ENCODE measurements at regions not wholly inside any gene's neighbourhood (a gene's known extent, or its start where the extent isn't known, plus 50 kb on each side); places are given as distances from the start of the nearest gene placed in this dataset.
"Not testable (repeated sequence)": the region's sequence is repeated elsewhere in the genome, so short reads cannot be mapped to it uniquely, and the experiment has no call there.

DNA sequence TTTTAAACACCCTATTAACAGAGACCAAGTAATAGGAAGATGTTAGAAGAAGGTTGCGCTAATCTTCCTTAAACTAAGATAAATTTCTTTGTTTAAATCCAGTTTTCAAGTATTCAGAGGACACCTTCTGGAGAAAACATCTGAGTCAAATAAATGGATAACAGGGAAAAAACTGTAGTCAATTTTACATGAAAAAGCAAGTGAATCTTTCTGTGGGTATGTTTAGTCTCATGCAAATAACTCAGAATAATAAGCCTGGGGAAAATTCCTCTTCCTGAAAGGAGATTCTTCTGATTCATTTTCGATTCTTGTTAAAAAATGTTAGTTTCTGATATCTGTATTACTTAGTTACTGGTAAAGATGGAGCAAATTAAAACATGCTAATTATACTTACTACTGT lies 145.5 kb downstream of the CTH start:
- no peak for DNase-seq (ENCODE audit: low spot score)

DNA sequence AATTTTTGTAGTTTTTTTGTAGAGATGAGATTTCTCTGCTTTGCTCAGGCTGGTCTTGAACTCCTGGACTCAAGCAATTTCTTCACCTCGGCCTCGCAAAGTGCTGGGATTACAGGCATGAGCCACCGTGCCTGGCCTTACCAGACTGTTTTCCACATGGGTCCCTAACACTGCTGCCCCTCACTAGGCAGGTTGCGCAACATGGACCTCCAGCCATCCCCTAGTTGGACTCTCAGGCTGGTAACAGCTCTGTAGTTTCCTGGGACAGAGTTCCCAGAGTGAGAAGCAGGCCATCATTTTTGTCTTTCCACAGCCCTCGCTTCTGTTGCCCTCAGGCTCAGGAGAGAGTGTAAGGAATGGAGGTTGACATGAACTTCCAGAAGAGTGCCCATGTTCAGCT lies 156.1 kb downstream of the CTH start:
- DNase-seq (ENCODE audit: low spot score), result no peak

GRCh38 chr1:70571191-70571590 lies 160.1 kb downstream of the CTH start:
- no peak for DNase-seq (ENCODE audit: low spot score)

DNA sequence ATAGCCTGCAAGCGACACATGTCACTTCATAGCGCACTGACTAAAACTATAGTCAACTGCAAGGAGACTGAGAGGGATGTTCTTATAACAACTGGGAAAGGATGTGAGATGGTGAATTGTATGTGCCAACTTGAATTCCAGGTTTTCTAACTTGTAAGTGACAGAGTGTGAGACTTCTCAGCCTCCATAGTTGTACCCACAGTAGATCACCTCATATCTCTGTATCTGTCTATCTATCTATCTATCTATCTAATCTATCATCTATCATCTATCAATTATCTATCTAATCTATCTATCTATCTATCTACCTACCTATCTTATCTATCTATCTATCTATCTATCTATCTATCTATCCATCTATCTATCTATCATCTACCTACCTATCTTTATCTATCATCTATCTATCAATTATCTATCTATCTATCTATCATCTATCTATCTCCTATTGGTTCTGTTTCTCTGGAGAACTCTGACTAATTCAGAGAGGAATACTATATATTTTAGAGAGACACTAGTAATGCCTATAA lies 162.3 kb downstream of the CTH start:
- no peak for DNase-seq (ENCODE audit: low spot score)

- DNase-seq (ENCODE audit: low spot score), result no peak
These were observed 170.6 kb downstream of the CTH start for GRCh38 chr1:70581661-70582060.

DNA sequence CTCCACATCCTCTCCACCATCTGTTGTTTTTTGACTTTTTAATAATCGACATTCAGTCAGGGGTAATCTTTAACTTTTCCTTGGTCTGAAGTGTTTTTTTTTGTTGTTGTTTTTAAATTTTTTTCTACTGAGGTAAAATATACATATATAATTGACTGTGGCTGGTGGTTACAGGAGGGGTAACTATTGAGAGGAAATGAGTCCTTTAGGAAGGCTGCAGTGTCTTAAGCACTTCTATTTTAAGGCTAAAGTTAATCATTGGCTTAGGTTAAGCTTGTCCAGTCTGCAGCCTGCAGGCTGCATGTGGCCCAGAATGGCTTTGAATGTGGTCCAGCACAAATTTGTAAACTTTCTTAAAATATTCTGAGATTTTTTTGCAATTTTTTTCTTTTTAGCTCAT lies 172.5 kb downstream of the CTH start:
- DNase-seq (ENCODE audit: low spot score), result no peak

GRCh38 chr1:70586046-70586445 lies 175.0 kb downstream of the CTH start:
- no peak for DNase-seq (ENCODE audit: low spot score)

DNA sequence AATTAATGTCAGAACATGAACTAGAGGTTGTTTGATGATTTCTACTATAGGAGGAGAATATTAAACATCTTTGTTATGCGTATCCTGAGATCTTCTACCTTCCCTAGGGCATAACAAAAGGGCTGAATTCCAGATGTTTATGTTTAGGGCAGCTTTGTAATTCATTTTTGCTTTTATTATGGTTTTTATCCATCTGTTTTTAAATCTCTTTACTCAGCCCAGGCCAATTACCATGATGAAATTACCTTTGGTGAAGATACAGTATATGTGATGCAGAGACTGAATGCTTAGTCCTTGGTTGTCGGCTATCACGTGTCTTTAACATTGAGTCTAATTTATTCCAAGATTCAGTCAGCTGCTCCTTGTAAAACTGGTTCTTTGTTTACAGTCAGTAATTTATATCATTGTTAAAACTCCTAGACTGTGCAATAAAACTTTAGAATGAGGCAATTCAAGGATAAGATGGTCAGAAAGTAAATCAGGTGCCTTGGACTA lies 176.9 kb downstream of the CTH start:
- no peak for DNase-seq (ENCODE audit: low spot score)

GRCh38 chr1:70593551-70593950 lies 182.5 kb downstream of the CTH start:
- not testable (repeated sequence) for DNase-seq (ENCODE audit: low spot score)

DNA sequence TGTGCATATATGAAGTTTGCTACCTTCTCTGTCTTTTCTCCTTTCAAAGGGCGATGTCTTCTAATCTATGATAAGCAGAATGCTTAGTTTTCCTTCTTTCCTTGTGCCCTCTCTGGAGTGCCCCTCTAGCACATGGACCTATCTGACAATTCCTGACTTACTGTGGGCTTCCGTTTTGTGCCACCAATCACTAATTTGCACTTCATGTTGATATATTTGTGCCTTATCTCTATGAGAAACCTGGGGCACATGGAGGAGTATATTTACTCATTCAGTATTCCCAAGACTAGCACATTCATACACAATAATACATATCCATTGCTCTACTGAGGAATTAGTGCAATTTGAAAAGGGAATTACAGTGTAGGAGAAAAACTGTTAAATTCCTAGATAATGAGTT lies 197.7 kb downstream of the CTH start:
- no peak for DNase-seq (ENCODE audit: low spot score)

- not testable (repeated sequence) for DNase-seq (ENCODE audit: low spot score)
These were observed 199.1 kb downstream of the CTH start for GRCh38 chr1:70610164-70610563.

DNA sequence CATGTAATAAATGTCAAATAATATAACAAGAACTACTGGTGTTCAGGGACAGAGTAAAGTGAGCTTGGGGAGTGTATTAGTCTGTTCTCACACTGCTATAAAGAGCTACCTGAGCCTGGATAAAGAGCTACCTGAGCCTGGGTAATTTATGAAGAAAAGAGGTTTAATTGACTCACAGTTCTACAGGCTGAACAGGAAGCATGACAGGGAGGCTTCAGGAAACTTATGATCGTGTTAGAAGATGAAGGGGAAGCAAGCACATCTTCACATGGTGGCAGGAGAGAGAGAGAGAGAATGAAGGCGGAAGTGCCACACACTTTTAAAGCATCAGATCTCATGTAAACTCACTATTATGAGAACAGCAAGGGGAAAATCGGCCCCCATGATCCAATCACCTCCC lies 205.9 kb downstream of the CTH start:
- DNase-seq (ENCODE audit: low spot score), result no peak

GRCh38 chr1:70617728-70618127 lies 206.7 kb downstream of the CTH start:
- DNase-seq (ENCODE audit: low spot score), result no peak

GRCh38 chr1:70627910-70628309 lies 216.8 kb downstream of the CTH start:
- no peak for DNase-seq (ENCODE audit: low spot score)

GRCh38 chr1:70628973-70629372 lies 217.9 kb downstream of the CTH start:
- DNase-seq (ENCODE audit: low spot score), result no peak

GRCh38 chr1:70633004-70633403 lies 221.9 kb downstream of the CTH start:
- DNase-seq (ENCODE audit: low spot score), result no peak

DNA sequence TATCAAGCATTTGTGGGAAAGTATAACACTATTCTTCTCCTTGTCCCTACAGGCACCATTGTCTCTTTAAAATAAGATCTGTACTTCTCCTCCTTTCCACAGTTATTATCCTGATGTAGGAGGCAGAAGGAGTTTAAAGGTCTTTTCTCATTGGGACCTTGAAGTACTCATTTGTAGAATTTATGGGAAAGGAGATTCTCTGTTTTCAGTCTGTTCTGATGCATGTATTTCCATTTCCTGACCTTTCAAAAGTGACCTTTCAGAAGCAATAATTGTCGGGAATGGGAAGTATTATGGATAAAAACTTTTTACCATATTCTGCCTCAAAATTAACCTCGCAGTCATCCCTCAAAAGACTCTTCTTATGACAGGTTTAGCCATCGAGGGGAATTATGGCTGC lies 224.8 kb downstream of the CTH start:
- DNase-seq (ENCODE audit: low spot score), result no peak

GRCh38 chr1:70641868-70642267 lies 230.8 kb downstream of the CTH start:
- DNase-seq (ENCODE audit: low spot score), result no peak

- DNase-seq (ENCODE audit: low spot score), result no peak
These were observed 245.3 kb downstream of the CTH start for GRCh38 chr1:70656361-70656760.

GRCh38 chr1:70659891-70660290 lies 248.8 kb downstream of the CTH start:
- no peak for DNase-seq (ENCODE audit: low spot score)

GRCh38 chr1:70666381-70667140 lies 255.5 kb downstream of the CTH start:
- no peak for DNase-seq (ENCODE audit: low spot score)

DNA sequence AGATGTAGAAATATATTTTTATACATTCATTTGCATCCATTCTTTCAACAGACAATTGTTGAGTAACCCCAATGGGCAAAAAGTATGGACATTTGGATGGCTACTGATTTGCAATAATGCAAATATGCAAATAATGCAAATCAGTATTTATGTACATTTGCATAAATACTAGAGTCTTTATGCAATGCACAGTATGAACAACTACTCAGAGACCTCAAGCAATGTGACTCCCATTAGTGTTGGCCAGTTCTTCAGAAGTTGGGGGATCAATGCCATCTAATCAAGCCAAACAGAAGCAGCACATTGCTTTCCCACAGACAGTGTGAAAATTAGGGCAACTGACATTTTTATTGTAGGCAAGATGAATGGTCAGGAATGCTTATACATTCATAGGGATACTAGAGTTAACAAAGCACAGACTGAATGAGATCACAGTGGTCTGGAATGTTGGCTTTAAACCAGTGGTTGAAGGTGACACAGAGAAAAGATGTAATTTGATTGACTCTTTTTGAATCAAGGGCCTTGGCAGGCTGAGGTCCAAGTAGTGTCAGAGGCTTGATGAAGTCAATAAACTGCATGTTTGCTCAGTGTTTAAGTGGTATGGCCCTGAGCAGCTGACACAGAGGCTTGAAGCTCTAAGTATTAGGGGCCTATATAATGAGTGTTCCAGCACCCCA lies 256.6 kb downstream of the CTH start:
- no peak for DNase-seq (ENCODE audit: low spot score)

GRCh38 chr1:70671006-70671405 lies 259.9 kb downstream of the CTH start:
- DNase-seq (ENCODE audit: low spot score), result no peak

Measured in germinal center (tissue), 1 donor.